PC-3 (cell line): ENCODE measurements at regions not wholly inside any gene's neighbourhood (a gene's known extent, or its start where the extent isn't known, plus 50 kb on each side); places are given as distances from the start of the nearest gene placed in this dataset.

Source experiments
- ATAC-seq: fragments of 200-7000 bp; cut with Tn5 transposase; 2 replicates; pipeline ENCODE4 v1.9.1; 2020; ENCODE audit warnings: mild to moderate bottlenecking, moderate library complexity
- BruUV-seq: library from RNA; stranded (reverse); fragments of 400-500 nt; replicated peaks from 2 replicates; lab custom pipeline; 2021; lab: Mats Ljungman, UMichigan
- CTCF ChIA-PET: fragments of 300-600 bp; sonication (Branson Sonifier 250); formaldehyde crosslinking; loops from one replicate; lab custom pipeline; 2022; ENCODE audit warnings: antibody characterized with exemption; lab: Charles Lee
- POLR2A ChIA-PET: fragments of 300-600 bp; sonication (Branson Sonifier 250); formaldehyde crosslinking; loops from one replicate; lab custom pipeline; 2022; ENCODE audit warnings: antibody characterized with exemption; ENCODE audit not compliant: unreplicated experiment; lab: Charles Lee
- DNase-seq: peaks from one replicate; pipeline ENCODE4 v3.0.0-alpha.2; 2015
- H2AFZ ChIP-seq: fragments of 300-600 bp; sonication (generic); 2 replicates; pipeline ENCODE4 v1.6.0; 2016; ENCODE audit warnings: antibody characterized with exemption, low read length
- H3F3A ChIP-seq: fragments of 300-600 bp; sonication (generic); one replicate; pipeline ENCODE4 v1.6.0; 2017; ENCODE audit warnings: antibody characterized with exemption, low read length, control low read depth, mild to moderate bottlenecking; ENCODE audit not compliant: unreplicated experiment
- H3K27ac ChIP-seq: fragments of 300-600 bp; sonication (generic); 2 replicates; pipeline ENCODE4 v1.5.1; 2016; ENCODE audit warnings: mild to moderate bottlenecking, low read length
- H3K27me3 ChIP-seq: fragments of 300-600 bp; sonication (generic); 2 replicates; pipeline ENCODE4 v1.6.1; 2016; ENCODE audit warnings: low read length, mixed read lengths
- H3K36me3 ChIP-seq: fragments of 300-600 bp; sonication (generic); 2 replicates; pipeline ENCODE4 v1.6.1; 2016; ENCODE audit warnings: low read depth, mixed run types, low read length, mixed read lengths
- H3K4me1 ChIP-seq: fragments of 300-600 bp; sonication (generic); 2 replicates; pipeline ENCODE4 v1.5.1; 2016; ENCODE audit warnings: low read length; ENCODE audit not compliant: insufficient read depth
- H3K4me2 ChIP-seq: fragments of 300-600 bp; sonication (generic); 2 replicates; pipeline ENCODE4 v1.6.0; 2016; ENCODE audit warnings: low read length
- H3K4me3 ChIP-seq: fragments of 300-600 bp; sonication (generic); 2 replicates; pipeline ENCODE4 v1.5.1; 2016; ENCODE audit warnings: mild to moderate bottlenecking, low read length, mixed read lengths
- H3K79me2 ChIP-seq: fragments of 300-600 bp; sonication (generic); 2 replicates; pipeline ENCODE4 v1.6.1; 2017; ENCODE audit warnings: low read length, mixed read lengths
- H3K9ac ChIP-seq: fragments of 300-600 bp; sonication (generic); 2 replicates; pipeline ENCODE4 v1.6.0; 2016; ENCODE audit warnings: mild to moderate bottlenecking, low read length
- H3K9me2 ChIP-seq: fragments of 300-600 bp; sonication (generic); replicated peaks from 2 replicates; pipeline ENCODE4 v1.6.1; 2016; ENCODE audit warnings: mixed run types, low read length, mixed read lengths
- H3K9me3 ChIP-seq: fragments of 300-600 bp; sonication (generic); 2 replicates; pipeline ENCODE4 v1.6.1; 2016; ENCODE audit warnings: low read length, mixed read lengths
- H4K20me1 ChIP-seq: fragments of 300-600 bp; sonication (generic); 2 replicates; pipeline ENCODE4 v1.6.1; 2016; ENCODE audit warnings: low read length, mixed read lengths
- EZH2 ChIP-seq: fragments of 300-600 bp; sonication (generic); IDR thresholded peaks from one replicate; pipeline ENCODE4 v1.6.1; 2017; ENCODE audit warnings: antibody characterized with exemption, mild to moderate bottlenecking, low read length; ENCODE audit not compliant: unreplicated experiment
- EZH2phosphoT487 ChIP-seq: fragments of 300-600 bp; sonication (generic); IDR thresholded peaks from 2 replicates; pipeline ENCODE4 v1.6.1; 2018; ENCODE audit warnings: mild to moderate bottlenecking, antibody characterized with exemption, low read length, borderline replicate concordance
- intact Hi-C: fragments of 100-400 bp; cut with micrococcal nuclease; formaldehyde crosslinking; loops from 2 replicates; pipeline ENCODE4 v1.9.0; 2023
- TF ChIP-seq, protein P1 (sequence below): fragments of 300-600 bp; sonication (generic); conservative IDR thresholded peaks from 2 replicates; pipeline ENCODE4 v1.5.1; 2017; ENCODE audit warnings: antibody characterized with exemption, low read depth, mild to moderate bottlenecking, low read length

- H3K27ac ChIP-seq = no peak overlapping the region
- ATAC-seq = no peak
- H3K9me2 ChIP-seq = no peaks in the 10 kb centered on the region
- POLR2A ChIA-PET = no interaction called here
- no peaks in the 10 kb centered on the region for H3K9me3 ChIP-seq
- H3K4me3 ChIP-seq = no peak overlapping the region
- H2AFZ ChIP-seq = no peak overlapping the region
- DNase-seq = no peak
- H3K4me2 ChIP-seq = no peak overlapping the region
- no peaks in the 10 kb centered on the region for H3K4me1 ChIP-seq
- H3K27me3 ChIP-seq = 0 out of 2 replicates have a peak, but pooled peaks cover 2% of the 10 kb centered on the region
- TF ChIP-seq EZH2phosphoT487 (no peak), EZH2 (no peak)
- CTCF ChIA-PET = no interaction called here
- no peaks in the 10 kb centered on the region for H3F3A ChIP-seq
- H4K20me1 ChIP-seq = no peaks in the 10 kb centered on the region
- BruUV-seq = no TSS peak
- no peaks in the 10 kb centered on the region for H3K36me3 ChIP-seq
- intact Hi-C loops = no loop called here
- H3K9ac ChIP-seq = no peak overlapping the region
- no peaks in the 10 kb centered on the region for H3K79me2 ChIP-seq
Measured at GRCh38 chr14:98598576-98598975, 673.4 kb downstream of the BCL11B start.

- ChIA-PET CTCF (no interaction called here), POLR2A (no interaction called here)
- no peak overlapping the region for H3K9ac ChIP-seq
- no TSS peak for BruUV-seq
- DNase-seq (no peak), ATAC-seq (no peak)
- H3K79me2 ChIP-seq = no peaks in the 10 kb centered on the region
- no peaks in the 10 kb centered on the region for H3K4me1 ChIP-seq
- H2AFZ ChIP-seq = no peak overlapping the region
- no peak overlapping the region for H3K27ac ChIP-seq
- intact Hi-C loops = no loop called here
- H3K4me2 ChIP-seq = no peak overlapping the region
- no peak overlapping the region for H3K4me3 ChIP-seq
- TF ChIP-seq, protein P1, sequence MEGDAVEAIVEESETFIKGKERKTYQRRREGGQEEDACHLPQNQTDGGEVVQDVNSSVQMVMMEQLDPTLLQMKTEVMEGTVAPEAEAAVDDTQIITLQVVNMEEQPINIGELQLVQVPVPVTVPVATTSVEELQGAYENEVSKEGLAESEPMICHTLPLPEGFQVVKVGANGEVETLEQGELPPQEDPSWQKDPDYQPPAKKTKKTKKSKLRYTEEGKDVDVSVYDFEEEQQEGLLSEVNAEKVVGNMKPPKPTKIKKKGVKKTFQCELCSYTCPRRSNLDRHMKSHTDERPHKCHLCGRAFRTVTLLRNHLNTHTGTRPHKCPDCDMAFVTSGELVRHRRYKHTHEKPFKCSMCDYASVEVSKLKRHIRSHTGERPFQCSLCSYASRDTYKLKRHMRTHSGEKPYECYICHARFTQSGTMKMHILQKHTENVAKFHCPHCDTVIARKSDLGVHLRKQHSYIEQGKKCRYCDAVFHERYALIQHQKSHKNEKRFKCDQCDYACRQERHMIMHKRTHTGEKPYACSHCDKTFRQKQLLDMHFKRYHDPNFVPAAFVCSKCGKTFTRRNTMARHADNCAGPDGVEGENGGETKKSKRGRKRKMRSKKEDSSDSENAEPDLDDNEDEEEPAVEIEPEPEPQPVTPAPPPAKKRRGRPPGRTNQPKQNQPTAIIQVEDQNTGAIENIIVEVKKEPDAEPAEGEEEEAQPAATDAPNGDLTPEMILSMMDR = no peak
- TF ChIP-seq EZH2 (no peak), EZH2phosphoT487 (no peak)
- no peaks in the 10 kb centered on the region for H3K9me2 ChIP-seq
- H4K20me1 ChIP-seq = no peaks in the 10 kb centered on the region
- H3F3A ChIP-seq = no peaks in the 10 kb centered on the region
- H3K36me3 ChIP-seq = no peaks in the 10 kb centered on the region
- H3K27me3 ChIP-seq = no peaks in the 10 kb centered on the region
- no peaks in the 10 kb centered on the region for H3K9me3 ChIP-seq
Measured at GRCh38 chr14:98599082-98599481, 672.9 kb downstream of the BCL11B start.

DNA sequence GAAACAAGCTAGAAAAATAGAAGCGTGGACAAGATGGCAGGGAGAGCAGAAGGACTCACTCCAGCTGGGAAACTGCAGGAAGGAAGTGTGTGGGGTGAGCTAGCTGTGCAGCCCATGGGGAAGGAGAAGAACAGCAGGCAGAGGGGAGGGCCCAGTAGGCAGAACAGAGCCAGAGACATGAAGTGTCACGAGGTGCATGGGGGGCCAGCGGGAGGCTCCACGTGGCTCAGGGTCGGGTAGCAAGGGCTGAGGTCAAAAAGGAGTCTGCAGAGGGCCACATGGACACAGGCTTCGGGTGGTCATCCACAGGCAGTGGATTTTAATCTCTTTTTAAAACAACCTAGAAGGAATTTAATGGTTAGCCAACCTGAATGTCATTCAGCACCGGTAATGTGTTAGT, 669.0 kb downstream of the BCL11B start:
- DNase-seq (no peak), ATAC-seq (no peak)
- Histone ChIP-seq H3K36me3 (no peaks in the 10 kb centered on the region), H3F3A (no peaks in the 10 kb centered on the region), H3K9me3 (no peaks in the 10 kb centered on the region), H3K27me3 (0 out of 2 replicates have a peak, but pooled peaks cover 4% of the 10 kb centered on the region), H3K4me2 (no peak overlapping the region), H3K4me3 (no peak overlapping the region), H3K4me1 (no peaks in the 10 kb centered on the region), H3K9ac (no peak overlapping the region), H4K20me1 (no peaks in the 10 kb centered on the region), H2AFZ (no peak overlapping the region), H3K27ac (no peak overlapping the region), H3K79me2 (no peaks in the 10 kb centered on the region), H3K9me2 (no peaks in the 10 kb centered on the region)
- TF ChIP-seq EZH2 (no peak), EZH2phosphoT487 (no peak)
- TF ChIP-seq, protein P1 = no peak
- CTCF ChIA-PET = no interaction called here
- POLR2A ChIA-PET = no interaction called here
- intact Hi-C loops = no loop called here
- BruUV-seq = no TSS peak
